H9 (cell line): ENCODE measurements at regions not wholly inside any gene's neighbourhood (a gene's known extent, or its start where the extent isn't known, plus 50 kb on each side); places are given as distances from the start of the nearest gene placed in this dataset.

Source experiments
- DNase-seq: peaks from one replicate; pipeline ENCODE4 v3.0.0-alpha.2; 2017
- H2AFZ ChIP-seq: one replicate; pipeline ENCODE4 v1.6.1; 2013; ENCODE audit warnings: mild to moderate bottlenecking, low read length, control low read depth, moderate library complexity
- H2AK5ac ChIP-seq: 2 replicates; pipeline ENCODE4 v1.6.1; 2013; ENCODE audit warnings: low read length, control low read depth, mixed read lengths; ENCODE audit not compliant: insufficient read length
- H2BK120ac ChIP-seq: one replicate; pipeline ENCODE4 v1.6.1; 2013; ENCODE audit warnings: low read depth, mild to moderate bottlenecking, low read length, control low read depth, inconsistent platforms; ENCODE audit not compliant: poor library complexity, severe bottlenecking
- H2BK12ac ChIP-seq: 2 replicates; pipeline ENCODE4 v1.6.1; 2013; ENCODE audit warnings: low read length, control low read depth, mixed read lengths, low read depth; ENCODE audit not compliant: insufficient read length
- H2BK15ac ChIP-seq: 2 replicates; pipeline ENCODE4 v1.6.1; 2013; ENCODE audit warnings: low read depth, low read length, control low read depth
- H2BK20ac ChIP-seq: one replicate; pipeline ENCODE4 v1.6.1; 2013; ENCODE audit warnings: low read depth, mild to moderate bottlenecking, low read length, control low read depth, inconsistent platforms; ENCODE audit not compliant: poor library complexity, severe bottlenecking
- H2BK5ac ChIP-seq: 2 replicates; pipeline ENCODE4 v1.6.1; 2013; ENCODE audit warnings: low read length, control low read depth, mixed read lengths; ENCODE audit not compliant: insufficient read length
- H3K14ac ChIP-seq: 2 replicates; pipeline ENCODE4 v1.6.1; 2013; ENCODE audit warnings: low read length, control low read depth; ENCODE audit not compliant: insufficient read depth
- H3K18ac ChIP-seq: 2 replicates; pipeline ENCODE4 v1.6.1; 2013; ENCODE audit warnings: low read depth, mild to moderate bottlenecking, mixed read lengths, low read length, control low read depth; ENCODE audit not compliant: insufficient read length
- H3K23ac ChIP-seq: 2 replicates; pipeline ENCODE4 v1.6.1; 2013; ENCODE audit warnings: low read length, control low read depth, mixed read lengths, low read depth; ENCODE audit not compliant: insufficient read length
- H3K23me2 ChIP-seq: 2 replicates; pipeline ENCODE4 v1.6.1; 2013; ENCODE audit warnings: low read depth, mild to moderate bottlenecking, mixed read lengths, low read length, control low read depth; ENCODE audit not compliant: insufficient read length, poor library complexity, severe bottlenecking
- H3K27ac ChIP-seq: 2 replicates; pipeline ENCODE4 v1.5.1; 2013; ENCODE audit warnings: low read length, control low read depth, mixed read lengths, low read depth; ENCODE audit not compliant: insufficient read length
- H3K27me3 ChIP-seq: 2 replicates; pipeline ENCODE4 v1.6.1; 2013; ENCODE audit warnings: low read length, control low read depth, inconsistent platforms; ENCODE audit not compliant: insufficient read depth
- H3K4ac ChIP-seq: 2 replicates; pipeline ENCODE4 v1.6.1; 2013; ENCODE audit warnings: low read depth, mild to moderate bottlenecking, control low read depth, inconsistent platforms, low read length, moderate library complexity
- H3K4me1 ChIP-seq: 2 replicates; pipeline ENCODE4 v1.6.1; 2013; ENCODE audit warnings: low read length, control low read depth, inconsistent platforms; ENCODE audit not compliant: insufficient read depth
- H3K4me2 ChIP-seq: 2 replicates; pipeline ENCODE4 v1.6.1; 2013; ENCODE audit warnings: low read length, control low read depth, mixed read lengths; ENCODE audit not compliant: insufficient read length, insufficient read depth
- H3K56ac ChIP-seq: 2 replicates; pipeline ENCODE4 v1.6.1; 2013; ENCODE audit warnings: low read depth, mild to moderate bottlenecking, mixed read lengths, low read length, control low read depth; ENCODE audit not compliant: insufficient read length
- H3K79me1 ChIP-seq: 2 replicates; pipeline ENCODE4 v1.6.1; 2013; ENCODE audit warnings: low read depth, mild to moderate bottlenecking, moderate library complexity, low read length, control low read depth, inconsistent platforms; ENCODE audit not compliant: insufficient read depth, poor library complexity, severe bottlenecking
- H3K79me2 ChIP-seq: 2 replicates; pipeline ENCODE4 v1.6.1; 2013; ENCODE audit warnings: low read length, control low read depth, inconsistent platforms; ENCODE audit not compliant: insufficient read depth
- H3K9ac ChIP-seq: 2 replicates; pipeline ENCODE4 v1.6.1; 2013; ENCODE audit warnings: low read length, control low read depth, mixed read lengths; ENCODE audit not compliant: insufficient read length; ENCODE audit errors: extremely low read depth
- H3K9me3 ChIP-seq: one replicate; pipeline ENCODE4 v1.6.1; 2013; ENCODE audit warnings: low read depth, low read length, inconsistent platforms; ENCODE audit not compliant: control insufficient read depth
- H3T11ph ChIP-seq: one replicate; pipeline ENCODE4 v1.6.1; 2013; ENCODE audit warnings: mild to moderate bottlenecking, low read length, control low read depth, inconsistent platforms
- H4K20me1 ChIP-seq: one replicate; pipeline ENCODE4 v1.6.1; 2013; ENCODE audit not compliant: control insufficient read depth, insufficient read length, insufficient read depth
- H4K5ac ChIP-seq: 2 replicates; pipeline ENCODE4 v1.6.1; 2013; ENCODE audit warnings: low read depth, mild to moderate bottlenecking, mixed read lengths, low read length, control low read depth; ENCODE audit not compliant: insufficient read length
- H4K8ac ChIP-seq: replicated peaks from 2 replicates; pipeline ENCODE4 v1.6.1; 2013; ENCODE audit warnings: low read length, control low read depth, mixed read lengths, low read depth; ENCODE audit not compliant: insufficient read length
- H4K91ac ChIP-seq: 2 replicates; pipeline ENCODE4 v1.6.1; 2013; ENCODE audit warnings: low read depth, mild to moderate bottlenecking, moderate library complexity, mixed read lengths, low read length, control low read depth; ENCODE audit not compliant: insufficient read length
- H3K27ac Mint-ChIP-seq, 3 experiments: 2 replicates in 2 of 3; 3 replicates in 1 of 3; pipeline ENCODE4 v1.8.0; 2020 to 2021; ENCODE audit warnings: mixed read lengths in 3 of 3, mild to moderate bottlenecking in 1 of 3, moderate library complexity in 1 of 3
- H3K27me3 Mint-ChIP-seq: 2 replicates; pipeline ENCODE4 v1.8.0; 2021; ENCODE audit warnings: low read depth, mild to moderate bottlenecking, moderate library complexity, mixed read lengths
- H3K36me3 Mint-ChIP-seq, 3 experiments: 2 replicates in 2 of 3; 3 replicates in 1 of 3; pipeline ENCODE4 v1.8.0; 2020 to 2021; ENCODE audit warnings: low read depth in 3 of 3, mixed read lengths in 3 of 3; ENCODE audit not compliant: insufficient read depth in 1 of 3
- H3K4me1 Mint-ChIP-seq, 2 experiments: 2 replicates each; pipeline ENCODE4 v1.8.0; 2020; ENCODE audit warnings: mixed read lengths in 2 of 2
- H3K4me3 Mint-ChIP-seq, 2 experiments: 2 replicates in 1 of 2; 3 replicates in 1 of 2; pipeline ENCODE4 v1.8.0; 2020 to 2021; ENCODE audit warnings: mild to moderate bottlenecking in 2 of 2, mixed read lengths in 2 of 2, moderate library complexity in 1 of 2
- H3K9me3 Mint-ChIP-seq, 2 experiments: 2 replicates in 1 of 2; 3 replicates in 1 of 2; pipeline ENCODE4 v1.8.0; 2020; ENCODE audit warnings: mild to moderate bottlenecking in 2 of 2, mixed read lengths in 2 of 2, moderate library complexity in 1 of 2
- WGBS: extraction: QIAGEN DNeasy Blood & Tissue Kit; methylation state at CpG from one replicate; pipeline ENCODE4 v1.1.7; 2013; ENCODE audit warnings: missing lambda C conversion rate, low lambda C conversion rate, mixed read lengths; ENCODE audit not compliant: insufficient read length; ENCODE audit errors: extremely low coverage; 5-methylcytosine and 5-hydroxymethylcytosine counted together
- TF ChIP-seq, protein P1 (sequence below): fragments of 200-600 bp; sonication (generic); conservative IDR thresholded peaks from 3 replicates; pipeline ENCODE4 v1.8.0; 2021; ENCODE audit warnings: antibody characterized with exemption, mild to moderate bottlenecking

DNA sequence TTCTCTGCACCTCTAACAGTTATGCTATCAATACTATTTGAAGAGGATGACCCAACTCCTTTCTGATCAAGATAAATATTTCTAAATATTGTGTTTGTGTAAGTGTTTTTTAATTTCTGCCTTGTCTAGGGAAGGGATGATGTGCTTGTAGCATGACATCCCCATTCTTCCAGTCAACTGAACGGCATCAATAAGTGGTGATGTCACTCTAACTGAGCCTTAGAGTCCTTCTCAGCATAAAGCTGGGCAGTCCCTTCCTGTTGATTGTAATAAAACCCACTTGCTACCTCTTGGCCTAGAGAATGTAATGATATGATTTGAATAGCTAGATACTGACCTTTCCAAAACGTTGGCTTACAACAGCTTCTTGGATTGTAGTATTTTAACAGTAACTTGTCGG, 52.5 kb upstream of the KCNJ6 start:
- no peak overlapping the region for H4K5ac ChIP-seq
- H3K27me3 Mint-ChIP-seq, result peaks cover 2% of the 10 kb centered on the region
- H3T11ph ChIP-seq, result no peak overlapping the region
- no peak overlapping the region for H3K56ac ChIP-seq
- H3K79me1 ChIP-seq, result no peaks in the 10 kb centered on the region
- no peak overlapping the region for H2AFZ ChIP-seq
- no peaks in the 10 kb centered on the region for H4K20me1 ChIP-seq
- H3K23me2 ChIP-seq, result no peaks in the 10 kb centered on the region
- no peaks in the 10 kb centered on the region for H3K79me2 ChIP-seq
- no peak overlapping the region for H3K27ac ChIP-seq
- no peak overlapping the region for H2BK120ac ChIP-seq
- TF ChIP-seq, protein P1, sequence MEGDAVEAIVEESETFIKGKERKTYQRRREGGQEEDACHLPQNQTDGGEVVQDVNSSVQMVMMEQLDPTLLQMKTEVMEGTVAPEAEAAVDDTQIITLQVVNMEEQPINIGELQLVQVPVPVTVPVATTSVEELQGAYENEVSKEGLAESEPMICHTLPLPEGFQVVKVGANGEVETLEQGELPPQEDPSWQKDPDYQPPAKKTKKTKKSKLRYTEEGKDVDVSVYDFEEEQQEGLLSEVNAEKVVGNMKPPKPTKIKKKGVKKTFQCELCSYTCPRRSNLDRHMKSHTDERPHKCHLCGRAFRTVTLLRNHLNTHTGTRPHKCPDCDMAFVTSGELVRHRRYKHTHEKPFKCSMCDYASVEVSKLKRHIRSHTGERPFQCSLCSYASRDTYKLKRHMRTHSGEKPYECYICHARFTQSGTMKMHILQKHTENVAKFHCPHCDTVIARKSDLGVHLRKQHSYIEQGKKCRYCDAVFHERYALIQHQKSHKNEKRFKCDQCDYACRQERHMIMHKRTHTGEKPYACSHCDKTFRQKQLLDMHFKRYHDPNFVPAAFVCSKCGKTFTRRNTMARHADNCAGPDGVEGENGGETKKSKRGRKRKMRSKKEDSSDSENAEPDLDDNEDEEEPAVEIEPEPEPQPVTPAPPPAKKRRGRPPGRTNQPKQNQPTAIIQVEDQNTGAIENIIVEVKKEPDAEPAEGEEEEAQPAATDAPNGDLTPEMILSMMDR, result no peak
- no peaks in the 10 kb centered on the region for H3K9me3 Mint-ChIP-seq
- peaks cover 10 to 17% of the 10 kb centered on the region in 2 experiments for H3K4me1 Mint-ChIP-seq
- H2BK20ac ChIP-seq, result no peak overlapping the region
- DNase-seq, result no peak
- no peaks in the 10 kb centered on the region for H3K9me3 ChIP-seq
- no peaks in the 10 kb centered on the region; a peak in 1 of 7 replicates for H3K36me3 Mint-ChIP-seq
- H2BK12ac ChIP-seq, result no peak overlapping the region
- H3K23ac ChIP-seq, result no peak overlapping the region
- H3K18ac ChIP-seq, result no peak overlapping the region
- WGBS, result no CpG with 5 or more reads among the region's 3 CpGs
- H3K4me3 Mint-ChIP-seq, result no peak overlapping the region
- no peak overlapping the region for H4K8ac ChIP-seq
- H3K4me1 ChIP-seq, result no peaks in the 10 kb centered on the region
- H3K9ac ChIP-seq, result no peak overlapping the region
- H2BK5ac ChIP-seq, result no peak overlapping the region
- no peak overlapping the region for H4K91ac ChIP-seq
- H2AK5ac ChIP-seq, result no peak overlapping the region
- no peak overlapping the region for H3K27ac Mint-ChIP-seq
- no peak overlapping the region for H3K4me2 ChIP-seq
- H3K4ac ChIP-seq, result no peak overlapping the region
- H2BK15ac ChIP-seq, result no peak overlapping the region
- no peaks in the 10 kb centered on the region for H3K27me3 ChIP-seq
- H3K14ac ChIP-seq, result no peak overlapping the region
